HT-29 (cell line): ENCODE measurements at regions not wholly inside any gene's neighbourhood (a gene's known extent, or its start where the extent isn't known, plus 50 kb on each side); places are given as distances from the start of the nearest gene placed in this dataset. TPM values are rescaled to one million over a fixed set of nuclear protein-coding genes. Genes with fewer than 3 reads are reported as not detected.
"Not testable (repeated sequence)": the region's sequence is repeated elsewhere in the genome, so short reads cannot be mapped to it uniquely, and the experiment has no call there.

ENCODE experiments used
- DNase-seq: peaks from one replicate; pipeline ENCODE4 v3.0.0-alpha.2; 2015; ENCODE audit warnings: low spot score
- small RNA-seq: library from RNA; depleted of rRNA; stranded (forward); fragments of <200 nt; gene quantifications from one replicate; pipeline ENCODE3, GENCODE V24; 2014

GRCh38 chr10:32141018-32141807 lies 85.0 kb upstream of the KIF5B start:
- DNase-seq, result peak; percentile 35

- DNase-seq, result no peak
Observed at GRCh38 chr10:32140403-32140802, 84.2 kb upstream of the KIF5B start.

GRCh38 chr10:32139223-32140073 lies 83.2 kb upstream of the KIF5B start:
- peak; percentile 83 for DNase-seq

GRCh38 chr10:32136927-32137326 lies 80.7 kb upstream of the KIF5B start:
- not testable (repeated sequence) for DNase-seq

- not testable (repeated sequence) for DNase-seq
Observed at GRCh38 chr10:32135796-32136195, 79.6 kb upstream of the KIF5B start.

GRCh38 chr10:32132357-32132946 lies 76.2 kb upstream of the KIF5B start:
- no peak for DNase-seq

GRCh38 chr10:32131388-32131787 lies 75.2 kb upstream of the KIF5B start:
- DNase-seq, result peak; percentile 48

GRCh38 chr10:32130788-32131187 lies 74.6 kb upstream of the KIF5B start:
- no peak for DNase-seq

GRCh38 chr10:32125023-32125422 lies 68.8 kb upstream of the KIF5B start:
- no peak for DNase-seq

- DNase-seq, result no peak
Observed at GRCh38 chr10:32123021-32123420, 66.8 kb upstream of the KIF5B start.

- peak; percentile 35 for DNase-seq
Observed at GRCh38 chr10:32121648-32122047, 65.4 kb upstream of the KIF5B start.

- DNase-seq, result no peak
Observed at GRCh38 chr10:32120147-32120546, 63.9 kb upstream of the KIF5B start.

- DNase-seq, result no peak
Observed at GRCh38 chr10:32114508-32114907, 58.3 kb upstream of the KIF5B start.

GRCh38 chr10:32112055-32112454 lies 55.8 kb upstream of the KIF5B start:
- DNase-seq, result no peak

GRCh38 chr10:32111585-32111984 lies 55.4 kb upstream of the KIF5B start:
- no peak for DNase-seq

- no peak for DNase-seq
Observed at GRCh38 chr10:32110790-32111189, 54.6 kb upstream of the KIF5B start.

GRCh38 chr10:32109603-32110002 lies 53.4 kb upstream of the KIF5B start:
- no peak for DNase-seq

Small RNA genes in the stretch of these regions (small RNA-seq; reads per million reads assigned to genes)
- gene AL161932.1 (not detected), gene RNU7-22P (not detected)
